ENCODE measurements at regions not wholly inside any gene's neighbourhood (a gene's known extent, or its start where the extent isn't known, plus 50 kb on each side); places are given as distances from the start of the nearest gene placed in this dataset.

DNA sequence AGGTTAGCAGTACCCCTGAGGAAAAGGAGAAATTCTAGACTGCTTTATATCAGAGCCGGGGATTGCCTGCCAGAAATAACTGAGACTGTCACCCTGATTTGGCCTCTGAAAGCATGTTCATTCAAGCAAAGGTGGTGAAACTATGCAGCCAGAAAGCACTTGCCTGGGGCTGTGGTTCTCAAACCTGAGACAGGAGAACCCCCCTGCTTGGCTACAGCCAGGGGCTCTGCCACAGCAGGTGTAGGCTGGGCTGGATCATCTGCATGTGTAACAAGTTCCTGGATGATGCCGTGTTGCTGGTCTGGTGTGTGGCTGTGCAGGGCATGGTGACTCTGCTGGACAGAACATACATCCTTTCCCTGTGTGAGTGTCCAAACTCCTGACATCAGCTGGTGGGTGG lies 157.8 kb downstream of the NXNL2 start:
- H3K4me1 ChIP-seq = peaks cover 0 to 1% (median 0%) of the 10 kb centered on the region in 6 donors
- DNase-seq = no peak
- no peak overlapping the region for H3K4me3 ChIP-seq
- intact Hi-C loops (cut with DNase I; ENCODE audit: low total_unique reads) = no loop called here
- peaks cover 0 to 11% (median 6%) of the 10 kb centered on the region in 8 donors for H3K9me3 ChIP-seq
- H3K27me3 ChIP-seq (replicated peaks in 1 of 7) = peaks cover 0 to 19% (median 0%) of the 10 kb centered on the region in 7 donors
- TF ChIP-seq, protein P1, sequence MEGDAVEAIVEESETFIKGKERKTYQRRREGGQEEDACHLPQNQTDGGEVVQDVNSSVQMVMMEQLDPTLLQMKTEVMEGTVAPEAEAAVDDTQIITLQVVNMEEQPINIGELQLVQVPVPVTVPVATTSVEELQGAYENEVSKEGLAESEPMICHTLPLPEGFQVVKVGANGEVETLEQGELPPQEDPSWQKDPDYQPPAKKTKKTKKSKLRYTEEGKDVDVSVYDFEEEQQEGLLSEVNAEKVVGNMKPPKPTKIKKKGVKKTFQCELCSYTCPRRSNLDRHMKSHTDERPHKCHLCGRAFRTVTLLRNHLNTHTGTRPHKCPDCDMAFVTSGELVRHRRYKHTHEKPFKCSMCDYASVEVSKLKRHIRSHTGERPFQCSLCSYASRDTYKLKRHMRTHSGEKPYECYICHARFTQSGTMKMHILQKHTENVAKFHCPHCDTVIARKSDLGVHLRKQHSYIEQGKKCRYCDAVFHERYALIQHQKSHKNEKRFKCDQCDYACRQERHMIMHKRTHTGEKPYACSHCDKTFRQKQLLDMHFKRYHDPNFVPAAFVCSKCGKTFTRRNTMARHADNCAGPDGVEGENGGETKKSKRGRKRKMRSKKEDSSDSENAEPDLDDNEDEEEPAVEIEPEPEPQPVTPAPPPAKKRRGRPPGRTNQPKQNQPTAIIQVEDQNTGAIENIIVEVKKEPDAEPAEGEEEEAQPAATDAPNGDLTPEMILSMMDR (IDR thresholded peaks at IDR 0.05 in 8 of 11, conservative IDR thresholded peaks at IDR 0.05 in 3 of 11) = no peak
- TF ChIP-seq POLR2AphosphoS5 (IDR thresholded peaks at IDR 0.05) (no peak), POLR2A (IDR thresholded peaks at IDR 0.05) (no peak)
- WGBS, 5 donors = 86 to 98% (median 92%) methylated on average over 2 of the region's 2 CpGs
- H3K36me3 ChIP-seq = no peaks in the 10 kb centered on the region
- H3K27ac ChIP-seq = no peak overlapping the region

DNA sequence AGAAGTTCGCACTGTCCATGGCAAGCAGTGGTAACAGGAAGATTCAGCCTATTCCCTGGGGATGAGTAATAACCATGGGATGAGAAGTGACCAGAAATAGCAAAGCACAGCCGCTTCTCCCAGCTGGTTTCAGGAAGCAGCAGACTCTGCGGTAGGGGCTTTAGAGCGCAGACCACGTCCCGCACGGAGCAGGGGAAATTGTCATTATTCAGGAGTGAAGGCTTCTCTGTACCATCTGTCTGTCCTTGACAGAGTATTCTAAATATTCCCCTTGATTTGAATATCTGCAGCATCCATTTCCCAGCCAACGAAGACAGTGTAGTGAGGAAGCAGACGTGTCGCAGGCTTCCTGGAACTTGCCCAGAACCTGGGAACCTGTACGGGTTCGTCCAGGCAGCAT lies 159.6 kb downstream of the NXNL2 start:
- no peak overlapping the region for H3K27ac ChIP-seq
- H3K9me3 ChIP-seq = peaks cover 0 to 11% (median 6%) of the 10 kb centered on the region in 8 donors
- H3K27me3 ChIP-seq (replicated peaks in 1 of 7) = peaks cover 0 to 19% (median 0%) of the 10 kb centered on the region in 7 donors
- no peak for DNase-seq
- no peak for TF ChIP-seq POLR2AphosphoS5 (IDR thresholded peaks at IDR 0.05)
- intact Hi-C loops (cut with DNase I; ENCODE audit: low total_unique reads) = no loop called here
- WGBS, 5 donors = 59 to 67% (median 63%) methylated on average over 12 of the region's 12 CpGs
- H3K4me1 ChIP-seq = peaks cover 0 to 9% (median 0%) of the 10 kb centered on the region in 6 donors
- H3K36me3 ChIP-seq = no peaks in the 10 kb centered on the region
- no peak overlapping the region for H3K4me3 ChIP-seq

DNA sequence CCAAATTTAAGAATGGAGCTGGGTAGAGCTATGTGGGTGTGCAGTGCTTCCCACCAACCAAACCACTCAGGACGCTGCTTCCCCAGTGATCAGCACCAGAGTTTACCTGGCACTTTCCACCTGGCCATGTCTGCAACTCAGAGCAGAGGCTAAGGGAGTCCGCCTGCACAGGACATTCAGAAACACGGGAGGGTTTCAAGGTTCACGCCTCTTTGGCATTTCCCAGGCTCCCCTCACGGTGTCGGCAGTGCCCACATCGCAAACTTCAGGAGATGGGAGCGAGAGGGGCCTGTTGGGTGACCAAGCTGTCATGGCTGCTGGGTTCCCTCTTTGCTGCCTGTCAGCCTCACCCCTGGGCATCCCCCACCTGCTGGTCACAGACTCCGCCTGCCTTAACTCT lies 161.5 kb downstream of the NXNL2 start:
- H3K27ac ChIP-seq = no peak overlapping the region
- peaks cover 0 to 19% (median 0%) of the 10 kb centered on the region in 7 donors for H3K27me3 ChIP-seq (replicated peaks in 1 of 7)
- no peaks in the 10 kb centered on the region for H3K36me3 ChIP-seq
- TF ChIP-seq, protein P1 (IDR thresholded peaks at IDR 0.05 in 8 of 11, conservative IDR thresholded peaks at IDR 0.05 in 3 of 11) = no peak
- TF ChIP-seq POLR2AphosphoS5 (IDR thresholded peaks at IDR 0.05) (no peak), POLR2A (IDR thresholded peaks at IDR 0.05) (no peak)
- intact Hi-C loops (cut with DNase I; ENCODE audit: low total_unique reads) = no loop called here
- 90 to 98% (median 92%) methylated on average over 9 of the region's 9 CpGs for WGBS, 5 donors
- peaks cover 0 to 9% (median 0%) of the 10 kb centered on the region in 6 donors for H3K4me1 ChIP-seq
- H3K9me3 ChIP-seq = peaks cover 0 to 11% (median 6%) of the 10 kb centered on the region in 8 donors
- H3K4me3 ChIP-seq = no peak overlapping the region
- no peak for DNase-seq

DNA sequence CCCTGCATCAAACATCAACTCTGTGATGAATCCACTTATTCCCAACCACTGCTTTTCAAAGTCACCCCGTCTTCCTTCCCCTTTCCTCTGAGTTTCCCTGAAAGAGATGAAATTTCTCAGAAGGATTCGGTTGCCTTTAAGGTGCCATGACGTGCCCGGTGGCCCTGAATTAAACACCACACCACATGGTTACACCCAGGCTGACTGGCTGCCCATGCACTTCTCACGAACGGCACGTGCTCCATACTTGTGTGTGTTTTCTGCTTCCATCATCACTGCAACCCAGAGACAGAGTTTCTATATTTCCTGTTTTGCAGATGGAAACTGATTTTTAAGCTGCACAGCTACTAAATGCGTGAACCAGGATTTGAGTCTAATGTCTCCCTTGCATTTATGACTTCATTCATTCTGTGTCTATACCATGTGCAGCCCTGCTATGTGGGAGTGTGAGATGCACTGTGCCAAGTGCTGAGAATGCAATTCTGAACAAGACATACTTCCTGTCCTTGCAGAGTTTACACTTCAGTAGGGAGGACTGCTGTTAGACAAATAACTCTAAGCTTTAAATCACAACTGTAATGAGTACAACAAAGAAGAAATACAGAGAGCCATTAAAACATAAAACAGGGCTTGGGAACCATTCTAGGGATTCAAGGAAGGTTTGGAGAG lies 162.9 kb downstream of the NXNL2 start:
- Histone ChIP-seq H3K4me3 (no peak overlapping the region), H3K9me3 (peaks cover 0 to 11% (median 6%) of the 10 kb centered on the region in 8 donors), H3K36me3 (no peaks in the 10 kb centered on the region), H3K27ac (peak overlapping the region in 3 of 8 donors; percentile 32 to 50 (median 34)), H3K4me1 (peaks cover 0 to 9% (median 0%) of the 10 kb centered on the region in 6 donors), H3K27me3 (replicated peaks in 1 of 7) (peaks cover 0 to 19% (median 0%) of the 10 kb centered on the region in 7 donors)
- no peak for DNase-seq
- intact Hi-C loops (cut with DNase I; ENCODE audit: low total_unique reads) = no loop called here
- 53 to 64% (median 57%) methylated on average over 8 of the region's 8 CpGs for WGBS, 5 donors
- TF ChIP-seq POLR2A (IDR thresholded peaks at IDR 0.05) (no peak), POLR2AphosphoS5 (IDR thresholded peaks at IDR 0.05) (no peak)
- TF ChIP-seq, protein P1 (IDR thresholded peaks at IDR 0.05 in 8 of 11, conservative IDR thresholded peaks at IDR 0.05 in 3 of 11) = no peak

Data from spleen (tissue), 11 donors.